Kidney (tissue), 13 donors: ENCODE measurements at regions not wholly inside any gene's neighbourhood (a gene's known extent, or its start where the extent isn't known, plus 50 kb on each side); places are given as distances from the start of the nearest gene placed in this dataset.

ENCODE experiments used
- DNase-seq, 5 donors: peaks; one replicate each; pipeline ENCODE4 v3.0.0-alpha.2; 2013 to 2020
- FAIRE-seq: peaks from 2 replicates; lab custom pipeline; 2012; peaks lifted over from hg19 to GRCh38; lab: Jason Lieb, UNC
- H3K27ac ChIP-seq, 2 donors: one replicate each; pipeline ENCODE4 v1.7.0; 2013; ENCODE audit warnings: low read depth in 2 of 2, low read length in 2 of 2, inconsistent platforms in 1 of 2
- H3K27me3 ChIP-seq: one replicate; pipeline ENCODE4 v1.7.1; 2013; ENCODE audit warnings: low read length, inconsistent platforms; ENCODE audit not compliant: control insufficient read depth, insufficient read depth
- H3K36me3 ChIP-seq, 3 donors: one replicate each; pipeline versions ENCODE4 v1.7.0 to v1.7.1; 2013; ENCODE audit warnings: low read length in 3 of 3, control low read depth in 1 of 3, inconsistent platforms in 1 of 3; ENCODE audit not compliant: insufficient read depth in 3 of 3, control insufficient read depth in 2 of 3
- H3K4me1 ChIP-seq, 3 donors: one replicate each; pipeline versions ENCODE4 v1.7.0 to v1.7.1; 2013; ENCODE audit warnings: low read length in 3 of 3, inconsistent platforms in 1 of 3, low read depth in 1 of 3; ENCODE audit not compliant: control insufficient read depth in 2 of 3, insufficient read depth in 2 of 3
- H3K4me3 ChIP-seq, 3 donors: one replicate each; pipeline versions ENCODE4 v1.7.0 to v1.8.1; 2013; ENCODE audit warnings: low read length in 3 of 3, control low read depth in 1 of 3, inconsistent platforms in 1 of 3
- H3K9ac ChIP-seq, 3 donors: one replicate each; pipeline versions ENCODE4 v1.7.0 to v1.7.1; 2013; ENCODE audit warnings: low read length in 3 of 3, control low read depth in 1 of 3, inconsistent platforms in 1 of 3
- H3K9me3 ChIP-seq, 3 donors: one replicate each; pipeline versions ENCODE4 v1.7.0 to v1.7.1; 2013; ENCODE audit warnings: low read length in 3 of 3, control low read depth in 1 of 3, inconsistent platforms in 1 of 3; ENCODE audit not compliant: control insufficient read depth in 2 of 3, insufficient read depth in 1 of 3
- CTCF ChIP-seq: IDR thresholded peaks from 3 replicates; pipeline ENCODE4 v1.5.1; 2012; ENCODE audit warnings: mild to moderate bottlenecking, moderate library complexity, borderline replicate concordance; ENCODE audit not compliant: insufficient read depth; ENCODE audit errors: extremely low read depth
- intact Hi-C: fragments of 100-400 bp; cut with DNase I; formaldehyde crosslinking; loops from one replicate; pipeline ENCODE4 v1.11.1; 2022
- donor health status: control.
- donor health status: control.
- donor health status: control.
- donor health status: control.
- donor health status: control.
- donor health status: DM: yes; HTN: yes; CAD: no.
- donor health status: Normal renal cell carcinoma (clear cell type).

GRCh38 chr13:70388935-70389334, 280.7 kb upstream of the KLHL1 start:
- Histone ChIP-seq H3K4me1 (no peaks in the 10 kb centered on the region), H3K9ac (no peak overlapping the region), H3K4me3 (no peak overlapping the region), H3K27me3 (no peaks in the 10 kb centered on the region), H3K9me3 (no peaks in the 10 kb centered on the region), H3K36me3 (no peaks in the 10 kb centered on the region), H3K27ac (no peak overlapping the region)
- no peak for DNase-seq
- intact Hi-C loops = no loop called here
- TF ChIP-seq CTCF = no peak
- FAIRE-seq = no peak

- Histone ChIP-seq H3K4me1 (no peaks in the 10 kb centered on the region), H3K36me3 (no peaks in the 10 kb centered on the region), H3K9ac (no peak overlapping the region), H3K9me3 (no peaks in the 10 kb centered on the region), H3K27ac (no peak overlapping the region), H3K27me3 (no peaks in the 10 kb centered on the region), H3K4me3 (no peak overlapping the region)
- peak in 1 of 5 donors; percentile 53 for DNase-seq
- intact Hi-C loops = no loop called here
- TF ChIP-seq CTCF = no peak
- no peak for FAIRE-seq
Measured at GRCh38 chr13:70386919-70387318, 278.7 kb upstream of the KLHL1 start.

GRCh38 chr13:70385852-70386251, 277.6 kb upstream of the KLHL1 start:
- H3K27me3 ChIP-seq = no peaks in the 10 kb centered on the region
- H3K9me3 ChIP-seq = no peaks in the 10 kb centered on the region
- H3K4me3 ChIP-seq = no peak overlapping the region
- TF ChIP-seq CTCF = no peak
- no peak overlapping the region for H3K27ac ChIP-seq
- FAIRE-seq (no peak), DNase-seq (peak in 1 of 5 donors; percentile 67)
- H3K4me1 ChIP-seq = no peaks in the 10 kb centered on the region
- intact Hi-C loops = no loop called here
- H3K36me3 ChIP-seq = no peaks in the 10 kb centered on the region
- H3K9ac ChIP-seq = no peak overlapping the region

- Histone ChIP-seq H3K27me3 (no peaks in the 10 kb centered on the region), H3K9me3 (no peaks in the 10 kb centered on the region), H3K36me3 (no peaks in the 10 kb centered on the region), H3K27ac (no peak overlapping the region), H3K4me1 (no peaks in the 10 kb centered on the region), H3K9ac (no peak overlapping the region), H3K4me3 (no peak overlapping the region)
- TF ChIP-seq CTCF = no peak
- FAIRE-seq (no peak), DNase-seq (no peak)
- intact Hi-C loops = no loop called here
Measured at GRCh38 chr13:70384156-70384555, 275.9 kb upstream of the KLHL1 start.
